GM19452 (cell line): ENCODE measurements at regions not wholly inside any gene's neighbourhood (a gene's known extent, or its start where the extent isn't known, plus 50 kb on each side); places are given as distances from the start of the nearest gene placed in this dataset.
"Not testable (repeated sequence)": the region's sequence is repeated elsewhere in the genome, so short reads cannot be mapped to it uniquely, and the experiment has no call there.

Source experiments
- ATAC-seq: cut with Tn5 transposase; IDR thresholded peaks from one replicate; pipeline ENCODE4 v1.9.1; 2021; ENCODE audit not compliant: unreplicated experiment

DNA sequence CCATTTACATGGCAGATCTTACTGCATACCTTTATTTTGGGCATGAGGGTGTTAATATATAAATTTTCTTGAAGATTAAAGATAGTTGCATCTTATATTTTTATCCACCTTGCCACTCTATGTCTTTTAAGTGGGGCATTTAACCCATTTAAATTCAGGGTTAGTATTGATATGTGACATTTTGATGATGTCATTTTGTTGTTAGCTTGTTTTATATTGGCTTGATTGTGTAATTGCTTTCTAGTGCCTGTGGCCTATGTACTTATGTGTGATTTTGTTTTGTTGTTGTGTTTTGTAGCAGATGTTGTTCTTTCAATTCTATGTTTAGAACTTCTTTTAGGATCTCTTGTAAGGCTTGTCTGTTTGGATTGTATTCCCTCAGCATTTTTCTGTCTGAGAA, 939.9 kb upstream of the CDH9 start:
- no peak for ATAC-seq

- no peak for ATAC-seq
These were observed 930.8 kb upstream of the CDH9 start for GRCh38 chr5:27969157-27969556.

GRCh38 chr5:27963050-27963783, 924.8 kb upstream of the CDH9 start:
- no peak for ATAC-seq

- no peak for ATAC-seq
These were observed 923.8 kb upstream of the CDH9 start for GRCh38 chr5:27962198-27962597.

DNA sequence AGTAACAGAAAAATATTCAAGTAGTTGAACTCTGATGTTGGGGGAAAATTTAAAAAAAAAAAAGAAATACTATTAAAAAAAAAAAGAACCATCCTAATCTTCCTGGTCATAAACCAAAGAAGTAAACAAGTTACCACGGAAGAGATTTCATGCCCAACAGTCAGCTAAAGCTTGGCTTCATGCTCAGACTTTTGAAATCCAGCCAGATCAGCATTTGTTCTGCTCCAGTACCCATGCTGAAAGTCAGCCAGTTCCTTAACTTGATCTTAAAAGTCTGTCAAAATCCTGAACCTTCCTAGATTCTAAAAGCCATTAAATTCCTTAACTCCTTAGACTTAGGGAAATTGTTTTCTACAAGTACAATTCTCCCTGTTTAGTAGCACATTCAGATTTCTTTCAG, 908.7 kb upstream of the CDH9 start:
- no peak for ATAC-seq

DNA sequence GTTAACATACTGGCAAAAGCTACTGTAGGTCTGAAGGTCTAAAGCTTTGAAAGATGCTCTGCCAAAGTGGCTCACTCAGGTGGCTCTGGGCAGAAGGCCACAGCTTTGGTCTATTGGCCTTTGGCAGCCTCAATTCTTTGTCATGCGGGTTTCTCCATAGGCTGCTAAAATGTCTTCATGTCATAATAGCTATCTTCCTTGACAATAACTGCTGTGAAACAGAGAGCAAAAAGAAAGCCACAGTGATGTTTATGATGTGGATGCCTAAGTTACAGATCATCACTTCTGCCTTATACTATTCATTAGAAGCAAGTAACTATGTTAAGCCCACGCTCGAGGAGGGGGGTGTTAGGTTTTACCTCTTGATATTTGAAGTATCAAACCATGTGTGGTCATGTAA, 906.1 kb upstream of the CDH9 start:
- no peak for ATAC-seq

DNA sequence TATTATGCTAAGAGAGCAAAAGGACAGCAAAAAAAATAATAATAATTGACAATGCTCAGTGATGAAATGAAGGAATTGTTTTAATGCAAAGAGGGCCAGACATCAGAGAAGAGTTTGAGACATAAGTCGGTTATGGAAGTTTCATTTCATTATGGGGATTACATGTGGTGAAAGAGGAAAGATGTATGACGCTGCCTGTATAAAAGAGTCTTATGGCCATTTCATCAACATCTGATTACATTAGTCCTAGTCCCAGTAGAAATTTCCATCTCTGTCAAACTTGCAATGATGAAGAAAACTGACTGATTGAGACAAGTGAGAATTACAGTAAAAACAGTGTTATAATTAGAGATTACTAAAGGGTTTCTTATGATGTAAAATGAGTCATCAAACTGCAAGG, 900.6 kb upstream of the CDH9 start:
- no peak for ATAC-seq

DNA sequence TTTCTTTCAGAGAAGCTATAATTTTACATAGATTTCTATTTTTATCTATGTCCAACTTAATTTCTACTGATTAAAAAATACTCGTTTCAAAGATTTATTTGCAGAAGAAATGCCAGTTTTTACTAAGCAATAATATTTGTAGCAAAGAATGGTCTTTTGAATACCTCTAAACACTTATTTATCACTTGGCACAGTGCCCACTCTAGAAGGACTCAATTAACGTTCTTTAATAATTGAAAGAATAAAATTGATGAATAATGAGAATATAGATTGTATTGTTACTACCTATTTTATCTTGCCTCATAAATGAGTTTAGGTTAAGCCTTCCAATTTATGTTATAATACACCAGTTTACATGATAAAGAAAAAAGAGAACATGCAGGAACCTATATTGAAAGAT, 889.7 kb upstream of the CDH9 start:
- no peak for ATAC-seq

GRCh38 chr5:27911216-27911615, 872.8 kb upstream of the CDH9 start:
- no peak for ATAC-seq

DNA sequence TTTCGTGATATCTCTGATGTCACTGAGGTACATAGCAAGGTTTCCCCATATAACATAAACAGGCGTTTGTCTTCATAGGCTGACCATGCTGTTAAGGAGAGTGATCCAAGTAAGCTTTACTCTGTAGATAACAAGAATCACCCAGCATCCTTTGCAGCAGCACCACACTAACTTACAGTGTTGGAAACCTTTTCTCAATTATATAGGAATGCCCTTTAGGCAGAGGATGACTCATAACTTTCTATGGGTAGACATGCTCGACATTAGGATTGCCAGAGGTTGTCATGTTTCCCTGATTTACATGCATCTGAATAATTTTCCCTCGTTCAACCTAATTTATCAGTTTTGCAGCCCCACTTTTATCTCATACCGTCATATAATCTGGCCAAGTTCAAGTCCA, 870.0 kb upstream of the CDH9 start:
- ATAC-seq: no peak

DNA sequence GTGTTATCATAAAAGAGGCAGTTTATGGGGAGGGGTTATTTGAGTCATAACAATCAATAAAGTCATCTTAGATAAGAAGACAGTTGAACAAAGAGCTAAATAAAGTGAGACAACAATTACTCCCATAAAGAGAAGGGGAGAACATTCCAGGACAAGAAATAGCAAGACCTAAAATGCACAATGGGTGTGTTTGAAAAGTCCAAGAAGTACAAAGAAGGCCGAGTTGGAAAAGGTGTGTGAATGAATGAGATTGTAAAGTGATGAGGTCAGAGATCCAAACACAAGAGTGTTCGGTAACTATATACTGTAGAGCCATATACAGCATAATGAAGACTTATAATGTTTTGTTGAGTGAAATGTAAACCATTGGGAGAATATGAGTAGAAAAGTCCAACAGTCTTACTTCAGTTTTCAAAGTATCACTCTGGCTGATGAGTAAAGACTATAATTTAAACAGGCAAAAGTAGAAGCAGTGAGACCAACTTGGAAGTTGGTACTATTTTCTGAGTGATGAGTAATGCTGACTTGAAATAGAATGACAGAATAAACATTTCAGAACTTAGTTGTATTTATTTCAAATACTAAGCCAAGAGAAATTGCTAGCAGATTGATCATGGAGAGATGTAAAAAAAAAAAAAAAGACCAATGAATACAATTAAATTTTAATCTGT, 868.7 kb upstream of the CDH9 start:
- no peak for ATAC-seq

GRCh38 chr5:27906481-27906880, 868.1 kb upstream of the CDH9 start:
- ATAC-seq: no peak

DNA sequence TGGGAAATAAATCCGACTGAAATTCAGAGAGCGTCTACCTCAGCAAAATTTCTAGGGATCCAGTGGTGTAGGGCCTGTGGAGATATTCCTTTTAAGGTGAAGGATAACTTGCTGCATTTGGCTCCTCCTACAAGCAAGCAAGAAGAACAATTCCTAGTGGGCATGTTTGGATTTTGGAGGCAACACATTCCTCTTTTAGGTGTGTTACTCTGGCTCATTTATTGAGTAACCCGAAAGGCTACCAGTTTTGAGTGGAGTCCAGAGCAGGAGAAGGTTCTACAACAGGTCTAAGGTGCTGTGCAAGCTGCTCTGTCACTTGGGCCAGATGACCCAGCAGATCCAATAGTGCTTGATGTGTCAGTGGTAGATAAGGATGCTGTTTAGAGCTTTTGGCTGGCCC, 862.4 kb upstream of the CDH9 start:
- no peak for ATAC-seq

GRCh38 chr5:27876071-27876470, 837.7 kb upstream of the CDH9 start:
- ATAC-seq: no peak

DNA sequence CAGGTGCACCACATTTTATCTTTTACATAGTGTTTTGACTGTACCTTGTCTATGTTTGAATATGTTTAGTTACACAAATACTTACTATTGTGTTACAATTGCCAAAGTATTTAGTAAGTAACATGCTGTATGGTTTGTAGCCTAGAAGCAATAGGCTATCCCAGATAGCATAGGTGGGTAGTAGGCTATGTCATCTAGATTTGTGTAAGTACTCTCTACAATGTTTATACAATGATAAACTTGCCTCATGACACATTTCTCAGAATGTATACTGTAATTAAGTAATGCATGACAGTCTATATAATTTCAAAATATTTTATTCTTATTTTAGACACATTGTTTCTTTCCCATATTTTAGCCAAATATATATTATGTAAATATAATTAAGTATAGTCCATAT, 836.8 kb upstream of the CDH9 start:
- no peak for ATAC-seq

DNA sequence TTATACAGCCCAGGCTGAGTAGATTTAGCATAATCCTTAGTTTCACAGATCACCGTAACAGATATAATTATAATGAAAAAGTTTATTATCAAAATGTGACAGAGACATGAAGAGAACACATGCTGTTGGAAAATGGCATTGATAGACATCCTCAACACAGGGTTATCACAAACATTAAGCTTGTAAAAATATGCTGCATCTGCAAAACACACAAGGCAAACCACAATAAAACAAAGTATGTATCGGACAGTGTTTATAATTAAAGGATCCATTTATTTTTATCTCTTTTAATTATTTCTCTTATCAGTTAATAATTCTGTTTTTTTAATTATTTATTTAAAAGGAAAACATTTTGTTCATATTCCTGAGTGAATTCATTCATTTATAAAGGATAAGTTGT, 829.9 kb upstream of the CDH9 start:
- no peak for ATAC-seq

- no peak for ATAC-seq
These were observed 817.1 kb upstream of the CDH9 start for GRCh38 chr5:27855491-27855890.

GRCh38 chr5:27854243-27854852, 816.0 kb upstream of the CDH9 start:
- ATAC-seq: no peak

DNA sequence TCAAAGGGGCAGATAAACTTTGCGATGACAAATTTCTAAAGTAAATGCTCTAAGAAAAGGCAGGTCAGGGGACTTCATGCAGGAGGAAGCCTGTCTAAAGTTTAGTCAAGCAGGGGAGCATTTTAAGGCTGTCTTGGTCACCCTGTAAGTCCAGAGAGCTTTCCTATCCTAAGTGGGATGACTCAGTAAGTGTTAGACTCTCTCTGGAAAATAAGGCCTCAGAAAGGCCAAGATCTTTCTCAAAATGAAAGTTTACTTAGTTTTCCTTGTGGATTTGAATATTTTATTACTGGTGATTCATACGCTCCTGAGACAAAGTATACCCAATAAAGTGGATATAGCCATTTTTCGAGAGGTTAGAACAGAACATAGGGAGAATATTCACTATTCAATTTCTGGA, 806.9 kb upstream of the CDH9 start:
- ATAC-seq: no peak

DNA sequence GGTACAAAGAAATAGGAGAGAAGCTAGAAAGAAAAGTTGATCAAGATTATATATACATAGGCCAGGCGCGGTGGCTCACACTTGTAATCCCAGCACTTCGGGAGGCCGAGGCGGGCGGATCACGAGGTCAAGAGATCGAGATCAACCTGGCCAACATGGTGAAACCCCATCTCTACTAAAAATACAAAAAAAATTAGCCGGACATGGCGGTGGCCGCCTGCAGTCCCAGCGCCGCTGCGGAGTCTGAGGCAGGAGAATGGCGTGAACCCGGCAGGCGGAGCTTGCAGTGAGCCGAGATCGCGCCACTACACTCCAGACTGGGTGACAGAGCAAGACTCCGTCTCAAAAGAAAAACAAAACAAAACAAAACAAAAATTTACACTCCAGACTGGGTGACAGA, 798.3 kb upstream of the CDH9 start:
- not testable (repeated sequence) for ATAC-seq

GRCh38 chr5:27832886-27833285, 794.5 kb upstream of the CDH9 start:
- no peak for ATAC-seq

DNA sequence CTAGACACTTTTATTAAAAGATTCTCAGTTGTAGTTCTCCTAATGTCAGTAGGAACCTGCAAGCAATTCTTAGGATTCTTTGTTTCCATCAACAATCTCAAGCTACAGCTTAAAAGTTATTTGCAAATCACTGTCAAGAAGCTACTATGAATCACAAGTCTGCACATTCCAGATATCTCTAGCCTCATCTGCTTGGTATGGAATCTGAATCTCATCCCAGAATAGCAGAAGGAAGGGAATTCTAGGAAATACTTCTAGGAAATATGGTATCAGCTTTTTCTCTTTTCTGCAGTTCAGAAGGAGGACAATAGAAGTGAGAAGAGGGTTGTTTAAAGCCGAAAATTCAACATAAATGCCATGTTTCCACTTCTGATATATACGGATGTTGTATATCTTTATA, 792.2 kb upstream of the CDH9 start:
- no peak for ATAC-seq

GRCh38 chr5:27821681-27822080, 783.3 kb upstream of the CDH9 start:
- ATAC-seq: no peak
